ENCODE measurements at regions not wholly inside any gene's neighbourhood (a gene's known extent, or its start where the extent isn't known, plus 50 kb on each side); places are given as distances from the start of the nearest gene placed in this dataset.
"Not testable (repeated sequence)": the region's sequence is repeated elsewhere in the genome, so short reads cannot be mapped to it uniquely, and the experiment has no call there.

- CTCF ChIA-PET, result interaction anchor here (0.6 to 1.3 kb wide), 3 partner anchors 11 to 145 kb away, joined by 3 to 5 read pairs (median 4); no protein-coding TSS in a partner anchor
- DNase-seq (ENCODE audit: low spot score); H3K27ac ChIP-seq; POLR2A ChIA-PET (ENCODE audit: low non-redundant PET): not testable (repeated sequence)
Observed at GRCh38 chr12:64552510-64552909, 57.8 kb upstream of the RASSF3 start.

DNA sequence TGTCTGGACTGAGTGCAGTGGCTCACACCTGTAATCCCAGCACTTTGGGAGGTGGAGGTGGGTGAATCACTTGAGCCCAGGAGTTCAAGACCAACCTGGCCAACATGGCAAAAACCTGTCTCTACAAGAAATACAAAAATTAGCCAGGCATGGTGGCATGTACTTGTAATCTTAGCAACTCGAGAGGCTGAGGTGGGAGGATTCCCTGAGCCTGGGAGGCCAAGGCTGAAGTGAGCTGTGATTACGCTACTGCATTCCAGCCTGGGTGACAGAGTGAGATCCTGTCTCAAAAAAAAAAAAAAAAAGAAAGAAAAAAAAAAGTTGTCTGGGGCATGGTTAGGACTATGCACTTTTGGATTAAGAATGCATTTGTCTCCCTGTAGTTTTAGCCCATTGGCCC is 56.6 kb upstream of the RASSF3 start:
- CTCF ChIA-PET, result interaction anchor here (0.6 to 1.3 kb wide), 2 partner anchors 144 to 329 kb away, joined by 3 to 4 read pairs; no protein-coding TSS in a partner anchor
- POLR2A ChIA-PET (ENCODE audit: low non-redundant PET); H3K27ac ChIP-seq; DNase-seq (ENCODE audit: low spot score): not testable (repeated sequence)

- ChIA-PET CTCF (no interaction called here), POLR2A (ENCODE audit: low non-redundant PET) (no interaction called here)
- H3K27ac ChIP-seq, result no peak overlapping the region
- no peak for DNase-seq (ENCODE audit: low spot score)
- TF ChIP-seq, protein P1, sequence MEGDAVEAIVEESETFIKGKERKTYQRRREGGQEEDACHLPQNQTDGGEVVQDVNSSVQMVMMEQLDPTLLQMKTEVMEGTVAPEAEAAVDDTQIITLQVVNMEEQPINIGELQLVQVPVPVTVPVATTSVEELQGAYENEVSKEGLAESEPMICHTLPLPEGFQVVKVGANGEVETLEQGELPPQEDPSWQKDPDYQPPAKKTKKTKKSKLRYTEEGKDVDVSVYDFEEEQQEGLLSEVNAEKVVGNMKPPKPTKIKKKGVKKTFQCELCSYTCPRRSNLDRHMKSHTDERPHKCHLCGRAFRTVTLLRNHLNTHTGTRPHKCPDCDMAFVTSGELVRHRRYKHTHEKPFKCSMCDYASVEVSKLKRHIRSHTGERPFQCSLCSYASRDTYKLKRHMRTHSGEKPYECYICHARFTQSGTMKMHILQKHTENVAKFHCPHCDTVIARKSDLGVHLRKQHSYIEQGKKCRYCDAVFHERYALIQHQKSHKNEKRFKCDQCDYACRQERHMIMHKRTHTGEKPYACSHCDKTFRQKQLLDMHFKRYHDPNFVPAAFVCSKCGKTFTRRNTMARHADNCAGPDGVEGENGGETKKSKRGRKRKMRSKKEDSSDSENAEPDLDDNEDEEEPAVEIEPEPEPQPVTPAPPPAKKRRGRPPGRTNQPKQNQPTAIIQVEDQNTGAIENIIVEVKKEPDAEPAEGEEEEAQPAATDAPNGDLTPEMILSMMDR (conservative IDR thresholded peaks at IDR 0.05; ENCODE audit: low read depth), result no peak
Observed at GRCh38 chr12:64556231-64556630, 54.1 kb upstream of the RASSF3 start.

- CTCF ChIA-PET, result no interaction called here
Observed at GRCh38 chr12:64558754-64559153, 51.5 kb upstream of the RASSF3 start.

GRCh38 chr12:64560396-64561301 is 49.6 kb upstream of the RASSF3 start:
- ChIA-PET POLR2A (ENCODE audit: low non-redundant PET) (no interaction called here), CTCF (interaction anchor here (0.5 to 0.7 kb wide), 3 partner anchors 11 to 746 kb away, joined by 3 to 8 read pairs (median 3); no protein-coding TSS in a partner anchor)
- H3K27ac ChIP-seq, result no peak overlapping the region
- peak; percentile 56 for DNase-seq (ENCODE audit: low spot score)
- TF ChIP-seq, protein P1 (conservative IDR thresholded peaks at IDR 0.05; ENCODE audit: low read depth), result no peak

More at GRCh38 chr12:64558754-64559153, 51.5 kb upstream of the RASSF3 start:
- TF ChIP-seq, protein P1 (conservative IDR thresholded peaks at IDR 0.05; ENCODE audit: low read depth), result no peak
- POLR2A ChIA-PET (ENCODE audit: low non-redundant PET), result no interaction called here
- no peak for DNase-seq (ENCODE audit: low spot score)
- no peak overlapping the region for H3K27ac ChIP-seq
